ENCODE measurements at regions not wholly inside any gene's neighbourhood (a gene's known extent, or its start where the extent isn't known, plus 50 kb on each side); places are given as distances from the start of the nearest gene placed in this dataset.

GRCh38 chr18:27579364-27579763 is 394.3 kb upstream of the CHST9 start:
- no peak for DNase-seq (ENCODE audit: low read depth in 1 of 2, low spot score in 1 of 2)
- H3K4me3 ChIP-seq (replicated peaks; ENCODE audit: insufficient read depth, low read length): no peak overlapping the region
- no peaks in the 10 kb centered on the region for H3K27me3 ChIP-seq (ENCODE audit: insufficient read depth, poor library complexity, severe bottlenecking)
- no peak overlapping the region for H3K27ac ChIP-seq (replicated peaks)
- TF ChIP-seq GABPA (IDR thresholded peaks at IDR 0.05; ENCODE audit: low read depth) (no peak), SPI1 (IDR thresholded peaks at IDR 0.05; ENCODE audit: borderline replicate concordance, low read depth) (no peak), REST (IDR thresholded peaks at IDR 0.05; ENCODE audit: insufficient replicate concordance, low read depth) (no peak), POLR2AphosphoS5 (IDR thresholded peaks at IDR 0.05; ENCODE audit: low read depth) (no peak), CTCF (IDR thresholded peaks at IDR 0.05; ENCODE audit: insufficient read depth, low read length) (no peak)

GRCh38 chr18:27577752-27578151 is 392.6 kb upstream of the CHST9 start:
- Histone ChIP-seq H3K27me3 (ENCODE audit: insufficient read depth, poor library complexity, severe bottlenecking) (no peaks in the 10 kb centered on the region), H3K27ac (replicated peaks) (no peak overlapping the region), H3K4me3 (replicated peaks; ENCODE audit: insufficient read depth, low read length) (no peak overlapping the region)
- no peak for DNase-seq (ENCODE audit: low read depth in 1 of 2, low spot score in 1 of 2)
- TF ChIP-seq POLR2AphosphoS5 (IDR thresholded peaks at IDR 0.05; ENCODE audit: low read depth): no peak
- TF ChIP-seq GABPA (IDR thresholded peaks at IDR 0.05; ENCODE audit: low read depth): no peak
- no peak for TF ChIP-seq CTCF (IDR thresholded peaks at IDR 0.05; ENCODE audit: insufficient read depth, low read length)
- TF ChIP-seq SPI1 (IDR thresholded peaks at IDR 0.05; ENCODE audit: borderline replicate concordance, low read depth): no peak
- no peak for TF ChIP-seq REST (IDR thresholded peaks at IDR 0.05; ENCODE audit: insufficient replicate concordance, low read depth)

GRCh38 chr18:27577265-27577664 is 392.2 kb upstream of the CHST9 start:
- TF ChIP-seq REST (IDR thresholded peaks at IDR 0.05; ENCODE audit: insufficient replicate concordance, low read depth) (no peak), SPI1 (IDR thresholded peaks at IDR 0.05; ENCODE audit: borderline replicate concordance, low read depth) (no peak), POLR2AphosphoS5 (IDR thresholded peaks at IDR 0.05; ENCODE audit: low read depth) (no peak), GABPA (IDR thresholded peaks at IDR 0.05; ENCODE audit: low read depth) (no peak)
- H3K4me3 ChIP-seq (replicated peaks; ENCODE audit: insufficient read depth, low read length): no peak overlapping the region
- DNase-seq (ENCODE audit: low read depth in 1 of 2, low spot score in 1 of 2): no peak
- no peaks in the 10 kb centered on the region for H3K27me3 ChIP-seq (ENCODE audit: insufficient read depth, poor library complexity, severe bottlenecking)
- no peak overlapping the region for H3K27ac ChIP-seq (replicated peaks)

All from HL-60 (cell line).